GM21717 (cell line): ENCODE measurements at regions not wholly inside any gene's neighbourhood (a gene's known extent, or its start where the extent isn't known, plus 50 kb on each side); places are given as distances from the start of the nearest gene placed in this dataset.

Source experiments
- ATAC-seq: cut with Tn5 transposase; IDR thresholded peaks from one replicate; pipeline ENCODE4 v1.9.1; 2021; ENCODE audit warnings: mild to moderate bottlenecking, moderate library complexity; ENCODE audit not compliant: unreplicated experiment

GRCh38 chr2:74759986-74760385, 73.9 kb upstream of the HK2 start:
- no peak for ATAC-seq

GRCh38 chr2:74760875-74761630, 72.9 kb upstream of the HK2 start:
- ATAC-seq: no peak

- no peak for ATAC-seq
These were observed 71.1 kb upstream of the HK2 start for GRCh38 chr2:74762789-74763188.

GRCh38 chr2:74763962-74764428, 69.9 kb upstream of the HK2 start:
- no peak for ATAC-seq

GRCh38 chr2:74764429-74765272, 69.3 kb upstream of the HK2 start:
- ATAC-seq: no peak

GRCh38 chr2:74766780-74767179, 67.1 kb upstream of the HK2 start:
- no peak for ATAC-seq

- no peak for ATAC-seq
These were observed 66.3 kb upstream of the HK2 start for GRCh38 chr2:74767618-74768017.

GRCh38 chr2:74768401-74768914, 65.5 kb upstream of the HK2 start:
- ATAC-seq: no peak

- no peak for ATAC-seq
These were observed 61.9 kb upstream of the HK2 start for GRCh38 chr2:74772046-74772445.

- peak; percentile 80 for ATAC-seq
These were observed 56.6 kb upstream of the HK2 start for GRCh38 chr2:74777161-74777900.

GRCh38 chr2:74778381-74779264, 55.3 kb upstream of the HK2 start:
- no peak for ATAC-seq

- no peak for ATAC-seq
These were observed 54.7 kb upstream of the HK2 start for GRCh38 chr2:74779265-74779558.

GRCh38 chr2:74779587-74780135, 54.3 kb upstream of the HK2 start:
- no peak for ATAC-seq
